ENCODE measurements at regions not wholly inside any gene's neighbourhood (a gene's known extent, or its start where the extent isn't known, plus 50 kb on each side); places are given as distances from the start of the nearest gene placed in this dataset.

GRCh38 chr17:54426296-54426886, 474.3 kb upstream of the TOM1L1 start:
- peak; percentile 74 for TF ChIP-seq CTCF (conservative IDR thresholded peaks at IDR 0.05)
- TF ChIP-seq EZH2 (IDR thresholded peaks at IDR 0.05; ENCODE audit: low read depth), result no peak
